ENCODE measurements at regions not wholly inside any gene's neighbourhood (a gene's known extent, or its start where the extent isn't known, plus 50 kb on each side); places are given as distances from the start of the nearest gene placed in this dataset.
A peak's percentile ranks its signal among the peaks of the same experiment; 100 is the strongest.

- TF ChIP-seq CTCF (IDR thresholded peaks at IDR 0.05; ENCODE audit: low read depth, low read length) (peak; percentile 68), EZH2phosphoT487 (IDR thresholded peaks at IDR 0.05; ENCODE audit: low read depth) (no peak)
Measured at GRCh38 chr4:77308843-77309242, 151.8 kb downstream of the CCNG2 start.
